NT2/D1 (cell line): ENCODE measurements at regions not wholly inside any gene's neighbourhood (a gene's known extent, or its start where the extent isn't known, plus 50 kb on each side); places are given as distances from the start of the nearest gene placed in this dataset.

Experiments
- YY1 ChIP-seq: IDR thresholded peaks from 2 replicates; pipeline ENCODE4 v1.6.1; 2011; ENCODE audit not compliant: insufficient read length, insufficient read depth
- ZNF274 ChIP-seq: IDR thresholded peaks from 2 replicates; pipeline ENCODE4 v1.6.1; 2011; ENCODE audit warnings: mild to moderate bottlenecking, low read depth, low read length

- TF ChIP-seq YY1 (no peak), ZNF274 (no peak)
Measured at GRCh38 chr10:128972036-128972405, 495.0 kb upstream of the MGMT start.
